HG03439 (cell line): ENCODE measurements at regions not wholly inside any gene's neighbourhood (a gene's known extent, or its start where the extent isn't known, plus 50 kb on each side); places are given as distances from the start of the nearest gene placed in this dataset.

ENCODE experiments used
- ATAC-seq: cut with Tn5 transposase; IDR thresholded peaks from one replicate; pipeline ENCODE4 v1.9.1; 2021; ENCODE audit warnings: mild to moderate bottlenecking, moderate library complexity; ENCODE audit not compliant: unreplicated experiment

DNA sequence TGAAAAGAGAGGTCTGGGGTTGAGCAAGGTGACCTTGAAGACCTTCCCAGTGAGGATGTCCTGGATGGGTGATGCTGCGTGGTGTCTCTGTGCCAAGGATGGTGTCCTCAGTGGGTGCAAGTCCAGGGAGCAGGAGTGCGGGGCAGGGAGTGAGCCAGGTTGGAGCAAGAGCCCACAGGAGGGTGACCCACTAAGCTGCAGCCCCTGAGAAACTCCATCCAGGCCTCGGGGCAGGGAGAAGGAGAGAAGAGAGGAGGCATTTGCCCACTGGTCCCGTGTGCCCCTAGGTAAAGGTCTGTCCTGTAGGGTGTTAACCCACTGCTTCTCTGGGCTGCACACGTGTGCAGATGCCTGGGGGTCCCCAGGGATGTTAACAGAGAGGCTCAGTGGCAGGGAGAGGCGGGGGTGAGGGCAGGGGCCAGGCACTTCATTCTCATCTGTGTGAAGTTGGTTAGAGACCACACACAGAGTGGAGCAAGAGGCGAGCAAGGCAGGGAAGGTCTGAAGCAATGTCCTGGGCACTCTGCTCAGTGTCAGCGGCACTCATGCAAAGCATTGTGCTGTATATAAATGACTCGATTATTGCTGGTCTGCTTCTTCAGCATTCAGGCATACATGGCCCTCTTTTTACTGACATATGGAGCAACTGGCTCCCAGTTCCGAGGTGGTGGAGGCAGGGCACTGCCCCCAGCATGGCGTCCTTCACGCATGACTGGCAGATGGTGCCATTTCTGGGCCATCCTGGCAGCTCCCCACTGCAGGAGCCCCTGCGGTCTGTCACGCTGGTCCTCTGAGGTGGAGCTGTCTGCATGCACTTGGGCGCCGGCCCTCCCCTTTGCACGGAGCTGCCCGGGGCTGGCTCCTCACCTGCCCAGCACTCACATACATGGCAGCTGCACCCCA lies 117.2 kb upstream of the HS6ST1 start:
- ATAC-seq = no peak

- no peak for ATAC-seq
Measured at GRCh38 chr2:128436479-128437203, 118.0 kb upstream of the HS6ST1 start.

DNA sequence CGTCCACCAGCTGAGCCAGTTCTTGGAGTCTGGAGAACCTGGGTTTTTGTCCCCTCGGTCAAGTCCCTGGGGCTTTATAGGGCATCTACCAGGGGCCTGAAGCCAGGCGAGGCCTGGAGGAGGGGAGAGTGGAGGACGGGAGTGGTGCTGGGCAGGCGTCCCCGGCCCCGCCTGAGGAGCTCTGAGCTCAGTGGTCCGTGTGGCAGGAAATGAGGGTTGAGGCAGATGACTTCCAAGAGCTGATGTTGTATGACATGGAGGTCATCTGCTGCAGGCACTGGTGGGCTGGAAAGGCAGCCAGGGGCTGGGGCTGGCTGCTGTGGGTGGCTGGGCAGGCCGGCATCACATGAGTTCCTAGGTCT lies 118.5 kb upstream of the HS6ST1 start:
- ATAC-seq = no peak

GRCh38 chr2:128438091-128438490 lies 119.4 kb upstream of the HS6ST1 start:
- no peak for ATAC-seq

DNA sequence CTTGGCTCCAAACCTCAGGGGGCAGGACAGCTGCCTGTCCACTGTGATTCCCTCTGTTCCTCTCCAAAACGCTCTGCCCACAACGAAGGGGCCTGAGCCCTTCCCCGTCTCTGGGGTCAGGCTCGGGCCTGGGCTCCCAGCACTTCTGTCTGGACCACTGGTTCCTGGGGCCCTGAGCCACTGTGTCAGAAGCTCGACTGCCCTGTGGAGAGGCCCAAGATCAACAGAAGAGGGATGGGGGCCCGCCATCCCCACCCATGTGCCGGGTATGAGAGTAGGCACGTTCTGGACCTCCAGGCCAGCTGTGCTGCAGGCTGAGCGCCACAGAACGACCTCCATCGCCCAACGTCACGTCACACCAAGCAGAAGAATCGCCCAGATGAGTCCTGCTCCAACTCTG lies 119.9 kb upstream of the HS6ST1 start:
- no peak for ATAC-seq

DNA sequence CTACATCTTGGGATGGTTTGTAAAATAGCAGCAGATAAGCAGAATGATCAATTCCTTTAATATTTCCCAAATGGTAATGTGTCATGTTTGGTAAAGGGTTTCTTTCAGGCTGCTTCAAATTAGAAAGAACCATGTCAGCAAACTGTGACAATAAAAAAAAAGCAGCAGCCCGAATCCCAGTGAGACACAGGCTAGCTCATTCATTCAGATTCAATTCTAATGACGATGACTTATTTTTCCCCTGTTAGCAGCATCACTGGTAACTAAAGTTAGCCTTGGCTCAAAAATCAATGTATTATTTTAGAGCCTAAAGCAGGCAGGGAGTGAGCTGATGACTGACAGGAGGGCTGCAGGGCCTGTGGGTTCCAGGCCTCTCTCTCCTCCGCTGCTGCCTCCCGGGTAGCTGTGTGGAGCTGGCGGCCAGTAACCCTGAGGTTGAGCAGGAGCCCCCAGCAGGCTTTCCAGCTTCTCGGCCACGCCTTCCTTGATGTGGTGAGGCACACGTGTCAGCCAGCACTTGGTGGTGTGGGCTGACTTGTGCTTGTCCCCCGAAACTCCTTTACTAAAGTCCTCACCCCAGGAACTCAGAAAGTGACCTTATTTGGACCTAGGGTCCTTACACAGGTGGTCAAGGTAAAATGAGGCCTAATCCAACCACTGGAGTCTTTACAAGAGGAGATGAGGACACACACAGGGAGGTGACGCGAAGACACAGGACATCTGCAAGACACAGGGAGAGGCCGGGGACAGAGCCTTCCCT lies 120.5 kb upstream of the HS6ST1 start:
- ATAC-seq = no peak

DNA sequence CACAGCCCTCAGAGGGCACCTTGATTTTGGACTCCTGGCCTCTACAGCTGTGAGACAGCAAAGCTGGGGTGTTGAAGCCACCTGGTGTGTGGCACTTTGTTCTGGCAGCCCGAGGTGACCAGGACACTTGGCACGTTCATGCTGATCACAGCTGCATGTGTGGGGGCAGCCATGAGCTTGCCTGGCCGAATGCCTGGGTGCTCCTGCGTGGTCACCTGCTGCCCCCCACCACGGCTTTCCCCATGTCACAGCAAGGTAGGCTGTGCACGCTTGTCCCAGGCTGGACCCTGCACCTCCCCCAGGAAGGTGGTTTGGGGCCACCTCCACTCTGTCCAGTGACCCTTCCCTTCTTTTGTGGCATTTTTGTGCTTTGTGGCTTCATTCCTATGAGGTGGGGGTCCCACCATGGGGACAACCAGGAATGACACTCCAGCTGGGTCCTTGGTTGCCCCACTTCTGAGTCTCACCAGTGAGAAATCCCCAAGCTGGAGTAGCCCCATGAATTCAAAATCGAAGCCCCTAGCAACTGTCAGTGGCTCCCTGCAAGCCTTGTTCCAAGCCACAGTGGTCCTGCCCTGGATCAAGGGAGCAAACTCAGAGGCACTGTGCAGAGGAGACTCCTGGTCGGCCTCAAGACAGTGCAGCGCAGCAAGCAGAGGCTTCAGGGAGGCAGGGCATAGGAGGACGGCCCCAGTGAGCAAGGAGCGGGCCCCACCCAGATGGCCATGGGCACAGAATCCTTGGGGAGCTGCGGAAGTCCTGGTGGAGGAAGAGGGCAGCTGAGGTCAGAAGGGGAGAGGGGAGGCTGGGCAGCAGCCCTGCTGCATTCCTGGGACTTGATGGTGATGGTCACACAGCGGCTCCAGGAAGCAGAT lies 121.4 kb upstream of the HS6ST1 start:
- no peak for ATAC-seq

DNA sequence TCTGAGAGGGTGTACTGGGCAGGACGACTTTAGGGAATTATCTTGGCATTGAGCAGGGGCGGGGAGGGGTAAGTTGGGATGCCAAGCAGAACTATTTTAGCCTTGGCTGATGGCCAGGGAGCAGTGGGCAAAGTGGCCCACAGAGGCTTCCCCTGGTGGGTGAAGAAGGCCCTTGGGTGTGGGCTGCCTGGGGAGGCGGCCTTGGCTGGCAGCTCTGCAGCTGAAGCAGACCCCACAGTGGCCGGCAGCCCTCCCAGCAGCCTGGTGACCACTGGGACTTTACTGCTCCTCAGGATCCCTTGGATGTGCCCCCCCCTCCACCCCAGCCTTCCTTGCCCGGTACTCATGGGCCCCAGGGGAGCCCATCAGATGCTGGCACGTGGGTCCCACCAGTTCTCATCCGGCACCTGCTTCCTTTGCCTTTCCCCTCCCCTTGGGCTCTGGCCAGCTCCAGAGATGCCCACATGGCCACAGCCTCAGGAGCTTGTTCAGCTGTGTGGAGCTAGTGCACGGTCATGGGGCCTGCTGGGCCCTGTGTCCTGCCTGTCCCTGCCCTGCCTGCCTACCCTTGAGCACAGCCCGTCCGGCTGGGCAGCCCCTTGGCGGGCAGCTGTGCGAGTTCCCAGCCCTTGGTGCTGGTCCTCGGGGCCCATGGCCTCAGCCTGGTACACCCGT lies 122.1 kb upstream of the HS6ST1 start:
- ATAC-seq = no peak

DNA sequence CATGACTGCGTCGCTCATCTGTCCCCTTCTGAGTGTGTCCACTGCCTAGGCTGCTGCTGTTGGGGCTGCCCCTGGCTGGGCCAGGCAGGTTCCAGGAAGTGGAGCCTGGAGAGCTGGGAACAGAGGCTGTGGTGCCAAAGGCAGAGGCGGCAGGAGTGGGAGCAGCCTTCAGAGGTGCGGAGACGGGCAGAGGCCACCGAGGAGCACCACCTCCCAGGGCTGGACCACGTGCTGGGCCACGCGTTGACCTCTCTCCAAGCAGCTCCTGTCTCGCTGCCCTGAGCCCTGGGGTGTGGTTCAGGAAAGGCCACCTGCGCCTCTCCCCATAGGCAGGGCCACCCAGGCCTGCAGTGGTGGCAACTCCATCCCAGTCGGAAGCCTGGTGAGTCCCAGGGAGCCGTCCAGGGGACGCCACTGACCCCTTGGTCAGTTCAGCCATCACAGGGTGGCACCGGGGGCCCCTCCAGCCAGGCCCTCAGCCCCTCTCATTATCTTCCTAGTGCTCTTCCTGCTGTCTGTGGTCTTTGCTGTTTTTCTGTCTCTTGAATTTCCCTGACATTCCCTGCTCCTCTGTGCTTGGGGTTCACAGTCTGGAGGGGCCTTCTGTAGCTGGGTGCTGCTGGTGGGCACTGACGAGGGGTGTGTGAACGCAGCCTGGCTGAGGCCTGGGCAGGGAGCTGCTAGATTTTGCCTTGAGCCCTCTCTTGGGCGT lies 122.8 kb upstream of the HS6ST1 start:
- ATAC-seq = no peak

DNA sequence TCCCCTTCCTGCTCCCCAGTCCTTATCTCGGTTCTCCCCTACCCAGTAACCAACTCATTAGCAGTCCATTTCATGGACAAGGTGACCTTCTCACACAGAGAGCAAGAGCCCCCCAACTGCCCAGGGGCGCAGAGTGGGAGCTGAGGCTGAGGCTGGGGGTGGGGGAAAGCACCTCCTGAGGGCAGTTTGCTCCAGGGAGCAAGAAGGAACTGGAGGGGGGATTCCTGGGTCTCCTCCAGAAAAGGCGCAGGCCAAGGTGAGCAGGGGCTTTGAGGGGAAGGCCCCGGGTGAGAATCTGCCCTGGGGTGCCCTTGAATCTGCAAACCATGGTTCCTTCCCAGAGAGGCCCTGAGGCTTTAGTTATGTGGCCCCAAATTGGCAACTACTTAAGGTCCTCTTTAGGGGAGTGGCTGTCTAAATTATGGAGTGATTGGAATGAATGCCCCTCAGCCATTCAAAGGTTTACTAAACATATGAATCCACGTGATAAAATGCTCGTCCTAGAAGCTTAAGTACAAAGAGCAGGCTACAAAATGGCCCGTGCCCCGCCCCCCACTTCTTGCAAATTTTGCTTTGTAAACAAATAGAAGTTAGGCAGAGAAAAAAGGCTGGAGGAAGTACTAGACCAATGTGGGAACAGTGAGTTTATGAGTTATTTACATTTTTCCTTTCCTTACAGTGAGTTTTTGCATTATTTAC lies 123.5 kb upstream of the HS6ST1 start:
- ATAC-seq = no peak

- ATAC-seq = no peak
Measured at GRCh38 chr2:128442891-128443302, 124.2 kb upstream of the HS6ST1 start.

- ATAC-seq = no peak
Measured at GRCh38 chr2:128444121-128444771, 125.6 kb upstream of the HS6ST1 start.

GRCh38 chr2:128444816-128445522 lies 126.3 kb upstream of the HS6ST1 start:
- ATAC-seq = no peak

DNA sequence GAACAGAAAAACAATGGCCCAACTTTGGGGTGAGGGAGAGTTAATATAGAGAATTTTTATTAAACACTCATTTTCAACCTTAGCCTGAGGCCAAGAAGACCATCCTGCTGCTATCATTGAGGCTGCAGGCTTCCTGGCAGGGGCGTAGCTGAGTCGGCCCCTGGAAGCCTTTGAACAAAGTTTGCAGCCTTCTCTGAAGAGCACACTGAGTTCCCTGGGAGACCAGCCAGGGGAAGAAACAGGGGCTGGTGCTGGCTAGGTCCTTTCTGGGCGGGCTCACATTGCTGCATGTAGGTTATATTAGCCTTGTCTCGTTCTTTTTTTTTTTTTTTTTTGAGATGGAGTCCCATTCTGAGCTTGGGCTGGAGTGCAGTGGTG lies 126.8 kb upstream of the HS6ST1 start:
- no peak for ATAC-seq

- ATAC-seq = no peak
Measured at GRCh38 chr2:128446049-128446873, 127.6 kb upstream of the HS6ST1 start.

DNA sequence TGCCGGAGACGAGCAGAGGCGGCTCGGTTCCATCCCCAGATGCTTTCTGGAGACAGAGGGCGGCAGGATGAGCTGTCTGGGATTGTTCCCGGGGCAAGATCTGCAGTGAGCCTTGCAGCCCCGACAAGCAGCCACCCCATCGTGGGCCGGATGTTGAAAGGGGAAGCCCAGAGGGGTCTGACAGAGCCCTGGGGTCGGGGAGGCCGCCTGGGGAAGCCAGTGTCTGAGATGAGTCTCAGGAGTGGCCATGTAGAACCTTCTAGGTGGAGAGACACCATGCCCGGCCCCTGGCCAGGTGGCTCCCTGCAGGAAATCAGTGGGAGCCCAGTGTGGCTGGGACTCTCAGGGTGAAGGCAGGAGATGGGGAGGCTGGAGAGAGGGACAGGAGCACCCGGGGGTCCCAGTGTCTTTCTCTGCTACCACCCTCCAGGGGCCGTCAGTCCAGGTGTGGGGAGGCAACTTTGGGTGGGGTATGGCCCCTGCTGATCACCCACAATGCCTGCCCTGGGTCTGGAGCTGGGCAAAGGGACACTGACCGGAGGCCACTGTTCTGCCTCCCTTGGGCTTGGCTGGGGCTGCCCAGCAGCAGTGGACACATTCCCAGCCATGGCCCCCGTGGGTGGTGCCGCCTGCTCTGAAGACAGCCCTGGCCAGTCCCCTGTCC lies 128.3 kb upstream of the HS6ST1 start:
- no peak for ATAC-seq
